Stomach (tissue), 8 donors: ENCODE measurements at regions not wholly inside any gene's neighbourhood (a gene's known extent, or its start where the extent isn't known, plus 50 kb on each side); places are given as distances from the start of the nearest gene placed in this dataset.

Source experiments
- DNase-seq, 2 donors: peaks; one replicate each; pipeline versions ENCODE4 v3.0.0 to v3.0.0-alpha.2; 2013 to 2019
- H3K27ac ChIP-seq, 5 donors: fragments of 200-600 bp in 4 of 5; sonication (generic) in 4 of 5; one replicate each; pipeline ENCODE4 v1.5.1; 2013 to 2019; ENCODE audit warnings: mild to moderate bottlenecking in 1 of 5, moderate library complexity in 1 of 5
- H3K27me3 ChIP-seq, 3 donors: fragments of 200-600 bp; sonication (generic); one replicate each; pipeline ENCODE4 v1.5.1; 2017 to 2019; ENCODE audit warnings: mixed run types in 1 of 3
- H3K36me3 ChIP-seq, 4 donors: fragments of 200-600 bp; sonication (generic); 1 replicate in 3 of 4; 2 replicates in 1 of 4; pipeline ENCODE4 v1.5.1; 2016 to 2019
- H3K4me1 ChIP-seq, 4 donors: fragments of 200-600 bp; sonication (generic); one replicate each; pipeline ENCODE4 v1.5.1; 2016 to 2019
- H3K4me3 ChIP-seq, 4 donors: fragments of 200-600 bp; sonication (generic) in 3 of 4; one replicate each; pipeline ENCODE4 v1.5.1; 2016 to 2019; ENCODE audit warnings: mild to moderate bottlenecking in 1 of 4
- H3K9me3 ChIP-seq, 4 donors: fragments of 200-600 bp; sonication (generic); one replicate each; pipeline ENCODE4 v1.5.1; 2016 to 2019
- CTCF ChIP-seq, 7 experiments: fragments of 450-650 bp in 4 of 7; fragments of 200-600 bp in 3 of 7; sonication (generic) in 3 of 7; IDR thresholded peaks; one replicate each; pipeline ENCODE4 v1.5.1; 2016 to 2019; ENCODE audit warnings: antibody characterized with exemption in 7 of 7, control low read depth in 2 of 7, mild to moderate bottlenecking in 1 of 7
- EP300 ChIP-seq: sonication (generic); formaldehyde crosslinking; IDR thresholded peaks from one replicate; pipeline ENCODE4 v1.6.1; 2017; ENCODE audit warnings: antibody characterized with exemption
- POLR2A ChIP-seq, 4 donors: fragments of 450-650 bp; IDR thresholded peaks; one replicate each; pipeline ENCODE4 v1.6.1; 2016; ENCODE audit warnings: antibody characterized with exemption in 4 of 4, control low read depth in 2 of 4, mild to moderate bottlenecking in 1 of 4, moderate library complexity in 1 of 4
- POLR2AphosphoS5 ChIP-seq, 3 donors: sonication (generic); formaldehyde crosslinking; IDR thresholded peaks; one replicate each; pipeline ENCODE4 v1.6.1; 2016; ENCODE audit warnings: antibody characterized with exemption in 3 of 3
- WGBS, 5 donors: extraction: QIAGEN DNeasy Blood & Tissue Kit in 3 of 5; methylation state at CpG; one replicate each; pipeline versions ENCODE4 v1.1.5 to v1.1.7; 2013 to 2018; 5-methylcytosine and 5-hydroxymethylcytosine counted together
- intact Hi-C: fragments of 100-400 bp; cut with DNase I; formaldehyde crosslinking; loops from one replicate; pipeline ENCODE4 v1.15.1; 2023; ENCODE audit warnings: low total_unique reads
- donor health status: healthy with polysubstance abuse.
- donor health status: Bipolar disorder and iron deficiency.
- donor health status: healthy.

GRCh38 chr9:82353631-82354278, 365.2 kb downstream of the SPATA31D1 start:
- TF ChIP-seq CTCF (IDR thresholded peaks at IDR 0.05), result no peak
- TF ChIP-seq POLR2AphosphoS5 (IDR thresholded peaks at IDR 0.05), result no peak
- Histone ChIP-seq H3K27ac (no peak overlapping the region), H3K4me1 (no peaks in the 10 kb centered on the region), H3K36me3 (no peaks in the 10 kb centered on the region), H3K4me3 (no peak overlapping the region), H3K27me3 (no peaks in the 10 kb centered on the region), H3K9me3 (no peaks in the 10 kb centered on the region)
- DNase-seq, result no peak
- 77 to 85% (median 78%) methylated on average over 7 of the region's 7 CpGs for WGBS, 5 donors
- intact Hi-C loops, result no loop called here

DNA sequence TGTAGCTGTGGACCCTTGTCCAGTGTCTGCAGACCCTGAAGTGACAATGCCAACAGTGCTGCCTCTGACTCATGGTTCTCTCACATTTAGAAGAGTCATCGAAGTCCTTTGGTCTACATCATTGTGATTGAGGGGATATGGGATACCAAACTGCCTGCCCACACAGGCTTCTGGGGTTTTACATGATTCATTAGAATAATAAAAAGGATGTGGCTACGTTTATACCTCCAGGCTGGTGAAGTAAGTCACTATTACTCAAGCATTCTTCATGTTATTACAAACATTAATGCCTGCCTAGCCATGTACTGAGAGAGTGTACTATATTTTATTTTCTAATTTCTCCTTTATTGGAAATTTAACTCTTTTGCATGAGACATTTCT, 365.7 kb downstream of the SPATA31D1 start:
- Histone ChIP-seq H3K36me3 (no peaks in the 10 kb centered on the region), H3K27me3 (no peaks in the 10 kb centered on the region), H3K9me3 (no peaks in the 10 kb centered on the region), H3K4me3 (no peak overlapping the region), H3K27ac (no peak overlapping the region), H3K4me1 (no peaks in the 10 kb centered on the region)
- intact Hi-C loops, result no loop called here
- WGBS, 5 donors, result 62 to 80% (median 77%) methylated on average over 2 of the region's 2 CpGs
- no peak for DNase-seq
- TF ChIP-seq POLR2AphosphoS5 (IDR thresholded peaks at IDR 0.05) (no peak), CTCF (IDR thresholded peaks at IDR 0.05) (no peak)

DNA sequence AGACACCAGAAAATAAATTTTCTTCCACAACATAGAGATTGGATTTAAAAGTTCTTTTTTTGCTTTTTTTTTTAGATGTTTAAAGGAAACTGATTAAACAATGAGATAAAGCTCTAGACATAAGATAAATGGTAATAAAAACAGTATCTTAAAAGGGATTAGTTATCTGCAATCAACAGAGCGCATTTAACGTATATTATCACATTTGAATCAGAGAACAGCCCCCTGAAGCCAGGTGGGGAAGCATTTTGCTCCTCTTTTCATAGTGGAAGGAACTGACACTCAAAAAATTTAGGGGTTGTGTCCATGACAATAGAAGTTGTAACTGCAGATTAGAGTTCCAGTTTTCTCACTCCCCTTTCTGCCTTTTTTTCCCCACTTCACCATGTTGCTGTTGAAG, 367.6 kb downstream of the SPATA31D1 start:
- H3K27me3 ChIP-seq, result no peaks in the 10 kb centered on the region
- intact Hi-C loops, result no loop called here
- H3K36me3 ChIP-seq, result no peaks in the 10 kb centered on the region
- no peak for TF ChIP-seq CTCF (IDR thresholded peaks at IDR 0.05)
- TF ChIP-seq POLR2A (IDR thresholded peaks at IDR 0.05), result no peak
- 42 to 73% (median 50%) methylated on average over 2 of the region's 2 CpGs for WGBS, 5 donors
- no peak overlapping the region for H3K4me3 ChIP-seq
- no peak overlapping the region for H3K27ac ChIP-seq
- H3K9me3 ChIP-seq, result no peaks in the 10 kb centered on the region
- H3K4me1 ChIP-seq, result no peaks in the 10 kb centered on the region
- DNase-seq, result no peak

- DNase-seq, result no peak
- no peak for TF ChIP-seq POLR2AphosphoS5 (IDR thresholded peaks at IDR 0.05)
- no peak for TF ChIP-seq POLR2A (IDR thresholded peaks at IDR 0.05)
- no peak for TF ChIP-seq CTCF (IDR thresholded peaks at IDR 0.05)
- TF ChIP-seq EP300, result no peak
- WGBS, 5 donors, result 70 to 90% (median 84%) methylated on average over 2 of the region's 2 CpGs
- Histone ChIP-seq H3K4me1 (no peaks in the 10 kb centered on the region), H3K27ac (no peak overlapping the region), H3K4me3 (no peak overlapping the region), H3K36me3 (no peaks in the 10 kb centered on the region), H3K27me3 (no peaks in the 10 kb centered on the region), H3K9me3 (no peaks in the 10 kb centered on the region)
- intact Hi-C loops, result no loop called here
Measured at GRCh38 chr9:82356871-82357270, 368.3 kb downstream of the SPATA31D1 start.
